IMR-90 (cell line): ENCODE measurements at regions not wholly inside any gene's neighbourhood (a gene's known extent, or its start where the extent isn't known, plus 50 kb on each side); places are given as distances from the start of the nearest gene placed in this dataset.
"Not testable (repeated sequence)": the region's sequence is repeated elsewhere in the genome, so short reads cannot be mapped to it uniquely, and the experiment has no call there.

Experiments used
- ATAC-seq: fragments of 200-7000 bp; cut with Tn5 transposase; 2 replicates; pipeline ENCODE4 v1.9.1; 2020; ENCODE audit warnings: low read depth, mild to moderate bottlenecking, moderate library complexity
- BruUV-seq: library from RNA; stranded (reverse); fragments of 400-500 nt; replicated peaks from 2 replicates; lab custom pipeline; 2021; lab: Mats Ljungman, UMichigan
- CTCF ChIA-PET: fragments of 300-600 bp; formaldehyde crosslinking; extraction: SDS; loops from one replicate; lab custom pipeline; 2021; ENCODE audit warnings: antibody characterized with exemption; lab: Yijun Ruan, JAX
- POLR2A ChIA-PET: fragments of 300-600 bp; sonication (Branson Sonifier 250); formaldehyde crosslinking; loops from one replicate; lab custom pipeline; 2022; ENCODE audit warnings: antibody characterized with exemption; ENCODE audit not compliant: unreplicated experiment; lab: Charles Lee
- DNase-seq: peaks from one replicate; pipeline ENCODE4 v3.0.0; 2013
- H2AFZ ChIP-seq: replicated peaks from 2 replicates; pipeline ENCODE3; 2013; ENCODE audit warnings: low read length, mild to moderate bottlenecking; ENCODE audit not compliant: poor library complexity
- H2AK5ac ChIP-seq: 2 replicates; pipeline ENCODE4 v1.6.1; 2013; ENCODE audit warnings: low read depth, low read length, inconsistent platforms
- H2AK9ac ChIP-seq: replicated peaks from 2 replicates; pipeline ENCODE3; 2013; ENCODE audit warnings: mild to moderate bottlenecking, low read depth, low read length, moderate library complexity; ENCODE audit not compliant: poor library complexity
- H2BK120ac ChIP-seq: 2 replicates; pipeline ENCODE4 v1.6.1; 2013; ENCODE audit warnings: low read depth, low read length, inconsistent platforms
- H2BK15ac ChIP-seq: 3 replicates; pipeline ENCODE4 v1.6.1; 2013; ENCODE audit warnings: low read depth, low read length, inconsistent platforms
- H2BK20ac ChIP-seq: 2 replicates; pipeline ENCODE4 v1.6.1; 2013; ENCODE audit warnings: low read depth, mild to moderate bottlenecking, inconsistent platforms, low read length, moderate library complexity
- H2BK5ac ChIP-seq: 2 replicates; pipeline ENCODE4 v1.6.1; 2013; ENCODE audit warnings: mild to moderate bottlenecking, low read depth, low read length, inconsistent platforms; ENCODE audit not compliant: poor library complexity, severe bottlenecking
- H3K14ac ChIP-seq: replicated peaks from 2 replicates; pipeline ENCODE4 v1.6.1; 2013; ENCODE audit warnings: low read depth, low read length, inconsistent platforms
- H3K18ac ChIP-seq: 2 replicates; pipeline ENCODE4 v1.6.1; 2013; ENCODE audit warnings: low read depth, low read length, control low read depth
- H3K23ac ChIP-seq: 2 replicates; pipeline ENCODE4 v1.6.1; 2013; ENCODE audit warnings: low read depth, low read length, inconsistent platforms
- H3K27ac ChIP-seq: 2 replicates; pipeline ENCODE4 v1.5.1; 2013; ENCODE audit warnings: mild to moderate bottlenecking, control low read depth, low read length; ENCODE audit not compliant: insufficient read depth
- H3K27me3 ChIP-seq: 2 replicates; pipeline ENCODE4 v1.6.1; 2013; ENCODE audit warnings: low read length; ENCODE audit not compliant: control insufficient read depth, insufficient read depth
- H3K36me3 ChIP-seq: 2 replicates; pipeline ENCODE4 v1.6.1; 2013; ENCODE audit warnings: low read length, mixed read lengths; ENCODE audit not compliant: control insufficient read depth, insufficient read depth
- H3K4ac ChIP-seq: 2 replicates; pipeline ENCODE4 v1.6.1; 2013; ENCODE audit warnings: low read depth, low read length, inconsistent platforms
- H3K4me1 ChIP-seq: 2 replicates; pipeline ENCODE4 v1.6.1; 2013; ENCODE audit warnings: low read length, mixed read lengths; ENCODE audit not compliant: control insufficient read depth, insufficient read depth
- H3K4me2 ChIP-seq: 2 replicates; pipeline ENCODE4 v1.6.1; 2013; ENCODE audit warnings: low read depth, mild to moderate bottlenecking, control low read depth, low read length, moderate library complexity
- H3K4me3 ChIP-seq: 2 replicates; pipeline ENCODE4 v1.5.1; 2013; ENCODE audit warnings: low read depth, mild to moderate bottlenecking, control low read depth, low read length, moderate library complexity; ENCODE audit not compliant: insufficient read depth
- H3K56ac ChIP-seq: 2 replicates; pipeline ENCODE4 v1.6.1; 2013; ENCODE audit warnings: low read length, inconsistent platforms; ENCODE audit not compliant: insufficient read depth; ENCODE audit errors: extremely low read depth
- H3K79me1 ChIP-seq, 2 experiments: 2 replicates each; pipeline ENCODE4 v1.6.1; 2013; ENCODE audit warnings: low read length in 2 of 2, inconsistent platforms in 1 of 2, low read depth in 1 of 2
- H3K9ac ChIP-seq: 2 replicates; pipeline ENCODE4 v1.6.1; 2013; ENCODE audit warnings: low read depth, low read length, control low read depth
- H3K9me1 ChIP-seq: 2 replicates; pipeline ENCODE4 v1.6.1; 2013; ENCODE audit warnings: low read length, inconsistent platforms; ENCODE audit not compliant: insufficient read depth
- H3K9me3 ChIP-seq: 2 replicates; pipeline ENCODE4 v1.6.1; 2013; ENCODE audit warnings: low read length; ENCODE audit not compliant: control insufficient read depth, insufficient read depth
- H4K20me1 ChIP-seq: 2 replicates; pipeline ENCODE4 v1.6.1; 2013; ENCODE audit warnings: low read length, inconsistent platforms; ENCODE audit not compliant: insufficient read depth
- H4K5ac ChIP-seq: 2 replicates; pipeline ENCODE4 v1.6.1; 2013; ENCODE audit warnings: mild to moderate bottlenecking, low read depth, low read length, control low read depth
- H4K8ac ChIP-seq, 2 experiments: 2 replicates each; pipeline ENCODE4 v1.6.1; 2013; ENCODE audit warnings: low read depth in 2 of 2, low read length in 2 of 2, control low read depth in 1 of 2, inconsistent platforms in 1 of 2
- H4K91ac ChIP-seq: 2 replicates; pipeline ENCODE4 v1.6.1; 2013; ENCODE audit warnings: low read depth, low read length, inconsistent platforms; ENCODE audit not compliant: insufficient read depth
- whole genome bisulfite sequencing, 2 experiments: methylation state at CpG; one replicate each; pipeline versions ENCODE4 v1.1.5 to v1.1.7; 2013; ENCODE audit warnings: missing lambda C conversion rate in 2 of 2; ENCODE audit not compliant: insufficient read length in 1 of 2; ENCODE audit errors: extremely low coverage in 2 of 2; 5-methylcytosine and 5-hydroxymethylcytosine counted together
- dilution Hi-C: fragments of 300-500 bp; cut with HindIII; formaldehyde crosslinking; loops from one replicate; pipeline ENCODE4 v1.14.3; 2018; ENCODE audit warnings: low sequenced_read_pairs; ENCODE audit not compliant: unreplicated experiment
- in situ Hi-C: fragments of 300-500 bp; cut with MboI; formaldehyde crosslinking; loops from 3 replicates; pipeline ENCODE4 v1.14.3; 2019; ENCODE audit warnings: low sequenced_read_pairs, inconsistent platforms, mixed read lengths
- intact Hi-C: fragments of 100-400 bp; cut with micrococcal nuclease; formaldehyde crosslinking; loops from 2 replicates; pipeline ENCODE4 v1.10.0; 2022

- POLR2A ChIA-PET, H4K20me1 ChIP-seq, CTCF ChIA-PET, H2AFZ ChIP-seq, H3K4me2 ChIP-seq, H2AK9ac ChIP-seq, H2BK5ac ChIP-seq, H3K9me1 ChIP-seq, H3K79me1 ChIP-seq, H2AK5ac ChIP-seq, H3K14ac ChIP-seq, H2BK15ac ChIP-seq, H3K9me3 ChIP-seq, H4K5ac ChIP-seq, H3K4me3 ChIP-seq, H3K56ac ChIP-seq, H4K8ac ChIP-seq, H3K27me3 ChIP-seq, dilution Hi-C loops, H3K27ac ChIP-seq, H3K4ac ChIP-seq, intact Hi-C loops, H3K4me1 ChIP-seq, H2BK20ac ChIP-seq, H2BK120ac ChIP-seq, H3K9ac ChIP-seq, H3K36me3 ChIP-seq, H4K91ac ChIP-seq, H3K23ac ChIP-seq, DNase-seq, in situ Hi-C loops, H3K18ac ChIP-seq, BruUV-seq: not testable (repeated sequence)
- peak; percentile 80 for ATAC-seq
- WGBS, 2 experiments, result no CpG with 5 or more reads among the region's 4 CpGs
Observed at GRCh38 chr1:149356152-149356551, 118.7 kb upstream of the NBPF19 start.

- CTCF ChIA-PET, H2BK120ac ChIP-seq, H4K8ac ChIP-seq, H3K9me3 ChIP-seq, H2AFZ ChIP-seq, H3K36me3 ChIP-seq, H2BK15ac ChIP-seq, H3K4ac ChIP-seq, H2AK9ac ChIP-seq, H3K9me1 ChIP-seq, POLR2A ChIA-PET, H2BK5ac ChIP-seq, H3K23ac ChIP-seq, DNase-seq, H3K4me2 ChIP-seq, H3K56ac ChIP-seq, H3K79me1 ChIP-seq, in situ Hi-C loops, H3K27me3 ChIP-seq, H4K5ac ChIP-seq, H4K91ac ChIP-seq, H3K18ac ChIP-seq, dilution Hi-C loops, H2BK20ac ChIP-seq, H3K4me3 ChIP-seq, H3K27ac ChIP-seq, ATAC-seq, H3K14ac ChIP-seq, H3K4me1 ChIP-seq, H4K20me1 ChIP-seq, H3K9ac ChIP-seq, H2AK5ac ChIP-seq, BruUV-seq, intact Hi-C loops: not testable (repeated sequence)
- no CpG with 5 or more reads among the region's 3 CpGs for WGBS, 2 experiments
Observed at GRCh38 chr1:149360351-149360750, 114.5 kb upstream of the NBPF19 start.
